ENCODE measurements at regions not wholly inside any gene's neighbourhood (a gene's known extent, or its start where the extent isn't known, plus 50 kb on each side); places are given as distances from the start of the nearest gene placed in this dataset.

GRCh38 chr2:56107502-56108220, 76.1 kb upstream of the CCDC85A start:
- no peak overlapping the region for H3K27ac ChIP-seq
- H3K9me3 ChIP-seq = no peaks in the 10 kb centered on the region
- TF ChIP-seq, protein P1, sequence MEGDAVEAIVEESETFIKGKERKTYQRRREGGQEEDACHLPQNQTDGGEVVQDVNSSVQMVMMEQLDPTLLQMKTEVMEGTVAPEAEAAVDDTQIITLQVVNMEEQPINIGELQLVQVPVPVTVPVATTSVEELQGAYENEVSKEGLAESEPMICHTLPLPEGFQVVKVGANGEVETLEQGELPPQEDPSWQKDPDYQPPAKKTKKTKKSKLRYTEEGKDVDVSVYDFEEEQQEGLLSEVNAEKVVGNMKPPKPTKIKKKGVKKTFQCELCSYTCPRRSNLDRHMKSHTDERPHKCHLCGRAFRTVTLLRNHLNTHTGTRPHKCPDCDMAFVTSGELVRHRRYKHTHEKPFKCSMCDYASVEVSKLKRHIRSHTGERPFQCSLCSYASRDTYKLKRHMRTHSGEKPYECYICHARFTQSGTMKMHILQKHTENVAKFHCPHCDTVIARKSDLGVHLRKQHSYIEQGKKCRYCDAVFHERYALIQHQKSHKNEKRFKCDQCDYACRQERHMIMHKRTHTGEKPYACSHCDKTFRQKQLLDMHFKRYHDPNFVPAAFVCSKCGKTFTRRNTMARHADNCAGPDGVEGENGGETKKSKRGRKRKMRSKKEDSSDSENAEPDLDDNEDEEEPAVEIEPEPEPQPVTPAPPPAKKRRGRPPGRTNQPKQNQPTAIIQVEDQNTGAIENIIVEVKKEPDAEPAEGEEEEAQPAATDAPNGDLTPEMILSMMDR (IDR thresholded peaks at IDR 0.05) = no peak
- DNase-seq = no peak
- no peak overlapping the region for H3K9ac ChIP-seq (ENCODE audit: low read depth in 2 of 2, low read length in 2 of 2)
- H3K27me3 ChIP-seq = no peaks in the 10 kb centered on the region
- H3K4me3 ChIP-seq = no peak overlapping the region
- no peaks in the 10 kb centered on the region for H3K4me1 ChIP-seq
- H3K36me3 ChIP-seq = no peaks in the 10 kb centered on the region
- intact Hi-C loops (cut with DNase I) = no loop called here

GRCh38 chr2:56108806-56109205, 75.0 kb upstream of the CCDC85A start:
- H3K36me3 ChIP-seq = no peaks in the 10 kb centered on the region
- TF ChIP-seq, protein P1 (IDR thresholded peaks at IDR 0.05) = no peak
- no peak overlapping the region for H3K9ac ChIP-seq (ENCODE audit: low read depth in 2 of 2, low read length in 2 of 2)
- intact Hi-C loops (cut with DNase I) = no loop called here
- H3K4me1 ChIP-seq = no peaks in the 10 kb centered on the region
- no peak for DNase-seq
- no peaks in the 10 kb centered on the region for H3K9me3 ChIP-seq
- H3K4me3 ChIP-seq = no peak overlapping the region
- no peaks in the 10 kb centered on the region for H3K27me3 ChIP-seq
- H3K27ac ChIP-seq = no peak overlapping the region

DNA sequence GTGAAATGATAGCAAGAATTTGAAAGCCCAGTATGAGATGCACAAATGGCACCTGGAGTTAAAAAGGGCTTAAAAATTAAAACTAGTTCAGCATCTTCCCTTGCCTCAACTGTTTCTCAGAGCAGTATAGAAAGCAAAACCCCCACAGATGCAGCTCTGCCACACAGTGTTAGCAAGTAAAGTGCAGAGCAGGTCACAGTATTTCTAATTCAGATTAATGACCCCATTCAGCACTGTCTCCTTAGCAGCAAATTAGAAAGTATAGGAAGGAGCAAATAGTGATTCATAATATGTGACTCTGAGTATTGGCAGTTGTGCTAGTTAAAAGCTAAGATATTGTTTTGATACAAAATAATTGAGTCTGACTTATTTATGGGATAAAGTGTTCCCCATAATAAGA, 73.8 kb upstream of the CCDC85A start:
- no peaks in the 10 kb centered on the region for H3K9me3 ChIP-seq
- intact Hi-C loops (cut with DNase I) = no loop called here
- H3K27ac ChIP-seq = no peak overlapping the region
- TF ChIP-seq, protein P1 (IDR thresholded peaks at IDR 0.05) = no peak
- H3K27me3 ChIP-seq = no peaks in the 10 kb centered on the region
- H3K4me3 ChIP-seq = no peak overlapping the region
- no peak overlapping the region for H3K9ac ChIP-seq (ENCODE audit: low read depth in 2 of 2, low read length in 2 of 2)
- H3K4me1 ChIP-seq = no peaks in the 10 kb centered on the region
- no peaks in the 10 kb centered on the region for H3K36me3 ChIP-seq
- DNase-seq = no peak

GRCh38 chr2:56113382-56113975, 70.3 kb upstream of the CCDC85A start:
- Histone ChIP-seq H3K36me3 (no peaks in the 10 kb centered on the region), H3K9ac (ENCODE audit: low read depth in 2 of 2, low read length in 2 of 2) (no peak overlapping the region), H3K4me3 (no peak overlapping the region), H3K27ac (no peak overlapping the region), H3K9me3 (no peaks in the 10 kb centered on the region), H3K27me3 (no peaks in the 10 kb centered on the region), H3K4me1 (no peaks in the 10 kb centered on the region)
- TF ChIP-seq, protein P1 (IDR thresholded peaks at IDR 0.05) = no peak
- no peak for DNase-seq
- intact Hi-C loops (cut with DNase I) = no loop called here

- no peaks in the 10 kb centered on the region for H3K9me3 ChIP-seq
- TF ChIP-seq, protein P1 (IDR thresholded peaks at IDR 0.05) = no peak
- H3K4me1 ChIP-seq = no peaks in the 10 kb centered on the region
- no peaks in the 10 kb centered on the region for H3K27me3 ChIP-seq
- no peak for DNase-seq
- H3K36me3 ChIP-seq = no peaks in the 10 kb centered on the region
- intact Hi-C loops (cut with DNase I) = no loop called here
- no peak overlapping the region for H3K27ac ChIP-seq
- H3K9ac ChIP-seq (ENCODE audit: low read depth in 2 of 2, low read length in 2 of 2) = no peak overlapping the region
- no peak overlapping the region for H3K4me3 ChIP-seq
Measured at GRCh38 chr2:56117764-56118163, 66.0 kb upstream of the CCDC85A start.

Measured in colonic mucosa (tissue), 4 donors.